ENCODE measurements at regions not wholly inside any gene's neighbourhood (a gene's known extent, or its start where the extent isn't known, plus 50 kb on each side); places are given as distances from the start of the nearest gene placed in this dataset.

- WGBS (ENCODE audit: low lambda C conversion rate, missing lambda C conversion rate) = 50% methylated on average over 1 of the region's 1 CpG
- no peaks in the 10 kb centered on the region for H3K4me1 ChIP-seq (ENCODE audit: insufficient read depth)
- no peaks in the 10 kb centered on the region for H3K9me2 ChIP-seq (replicated peaks; ENCODE audit: insufficient read depth)
- no peak overlapping the region for H3K4me2 ChIP-seq
- no peak for TF ChIP-seq EZH2 (IDR thresholded peaks at IDR 0.05; ENCODE audit: borderline replicate concordance)
- TF ChIP-seq CTCF (IDR thresholded peaks at IDR 0.05; ENCODE audit: poor library complexity) = no peak
- TF ChIP-seq EZH2phosphoT487 (IDR thresholded peaks at IDR 0.05; ENCODE audit: low read depth, severe bottlenecking, unreplicated experiment) = no peak
- no peak for DNase-seq (ENCODE audit: low spot score)
- no peaks in the 10 kb centered on the region for H3K27me3 ChIP-seq
- no peaks in the 10 kb centered on the region for H3K36me3 ChIP-seq (replicated peaks; ENCODE audit: insufficient read depth, low read depth)
- H3K9me3 ChIP-seq (ENCODE audit: low read depth) = no peaks in the 10 kb centered on the region
- H3K4me3 ChIP-seq = no peak overlapping the region
- H2AFZ ChIP-seq = no peak overlapping the region
- no peaks in the 10 kb centered on the region for H3K79me2 ChIP-seq
- H3K27ac ChIP-seq = no peak overlapping the region
- no peaks in the 10 kb centered on the region for H4K20me1 ChIP-seq (ENCODE audit: insufficient read depth, poor library complexity, severe bottlenecking)
Observed at GRCh38 chr13:60893801-60894200, 496.8 kb downstream of the TDRD3 start.

- H3K4me1 ChIP-seq (ENCODE audit: insufficient read depth) = no peaks in the 10 kb centered on the region
- no peaks in the 10 kb centered on the region for H3K27me3 ChIP-seq
- H2AFZ ChIP-seq = no peak overlapping the region
- WGBS (ENCODE audit: low lambda C conversion rate, missing lambda C conversion rate) = 90% methylated on average over 2 of the region's 2 CpGs
- no peak overlapping the region for H3K4me2 ChIP-seq
- no peak overlapping the region for H3K27ac ChIP-seq
- no peak for DNase-seq (ENCODE audit: low spot score)
- no peaks in the 10 kb centered on the region for H3K79me2 ChIP-seq
- no peak for TF ChIP-seq EZH2phosphoT487 (IDR thresholded peaks at IDR 0.05; ENCODE audit: low read depth, severe bottlenecking, unreplicated experiment)
- no peak for TF ChIP-seq CTCF (IDR thresholded peaks at IDR 0.05; ENCODE audit: poor library complexity)
- no peak for TF ChIP-seq EZH2 (IDR thresholded peaks at IDR 0.05; ENCODE audit: borderline replicate concordance)
- H4K20me1 ChIP-seq (ENCODE audit: insufficient read depth, poor library complexity, severe bottlenecking) = no peaks in the 10 kb centered on the region
- H3K9me2 ChIP-seq (replicated peaks; ENCODE audit: insufficient read depth) = no peaks in the 10 kb centered on the region
- no peaks in the 10 kb centered on the region for H3K9me3 ChIP-seq (ENCODE audit: low read depth)
- H3K4me3 ChIP-seq = no peak overlapping the region
- H3K36me3 ChIP-seq (replicated peaks; ENCODE audit: insufficient read depth, low read depth) = no peaks in the 10 kb centered on the region
Observed at GRCh38 chr13:60887711-60888110, 490.7 kb downstream of the TDRD3 start.

GRCh38 chr13:60881507-60881906 lies 484.5 kb downstream of the TDRD3 start:
- WGBS (ENCODE audit: low lambda C conversion rate, missing lambda C conversion rate) = 77% methylated on average over 1 of the region's 1 CpG
- no peaks in the 10 kb centered on the region for H3K4me1 ChIP-seq (ENCODE audit: insufficient read depth)
- no peaks in the 10 kb centered on the region for H3K36me3 ChIP-seq (replicated peaks; ENCODE audit: insufficient read depth, low read depth)
- DNase-seq (ENCODE audit: low spot score) = no peak
- H3K27me3 ChIP-seq = no peaks in the 10 kb centered on the region
- no peak overlapping the region for H3K27ac ChIP-seq
- H3K4me2 ChIP-seq = no peak overlapping the region
- no peaks in the 10 kb centered on the region for H3K79me2 ChIP-seq
- TF ChIP-seq CTCF (IDR thresholded peaks at IDR 0.05; ENCODE audit: poor library complexity) = no peak
- no peak for TF ChIP-seq EZH2phosphoT487 (IDR thresholded peaks at IDR 0.05; ENCODE audit: low read depth, severe bottlenecking, unreplicated experiment)
- TF ChIP-seq EZH2 (IDR thresholded peaks at IDR 0.05; ENCODE audit: borderline replicate concordance) = no peak
- no peaks in the 10 kb centered on the region for H3K9me3 ChIP-seq (ENCODE audit: low read depth)
- H4K20me1 ChIP-seq (ENCODE audit: insufficient read depth, poor library complexity, severe bottlenecking) = no peaks in the 10 kb centered on the region
- H3K4me3 ChIP-seq = no peak overlapping the region
- no peaks in the 10 kb centered on the region for H3K9me2 ChIP-seq (replicated peaks; ENCODE audit: insufficient read depth)
- no peak overlapping the region for H2AFZ ChIP-seq

GRCh38 chr13:60873116-60873515 lies 476.1 kb downstream of the TDRD3 start:
- no peaks in the 10 kb centered on the region for H3K79me2 ChIP-seq
- H3K4me3 ChIP-seq = no peak overlapping the region
- H3K4me2 ChIP-seq = no peak overlapping the region
- WGBS (ENCODE audit: low lambda C conversion rate, missing lambda C conversion rate) = 63% methylated on average over 2 of the region's 2 CpGs
- no peaks in the 10 kb centered on the region for H3K36me3 ChIP-seq (replicated peaks; ENCODE audit: insufficient read depth, low read depth)
- no peak for DNase-seq (ENCODE audit: low spot score)
- H3K27ac ChIP-seq = no peak overlapping the region
- H2AFZ ChIP-seq = no peak overlapping the region
- H4K20me1 ChIP-seq (ENCODE audit: insufficient read depth, poor library complexity, severe bottlenecking) = no peaks in the 10 kb centered on the region
- no peaks in the 10 kb centered on the region for H3K27me3 ChIP-seq
- H3K9me2 ChIP-seq (replicated peaks; ENCODE audit: insufficient read depth) = no peaks in the 10 kb centered on the region
- H3K9me3 ChIP-seq (ENCODE audit: low read depth) = no peaks in the 10 kb centered on the region
- no peak for TF ChIP-seq CTCF (IDR thresholded peaks at IDR 0.05; ENCODE audit: poor library complexity)
- TF ChIP-seq EZH2phosphoT487 (IDR thresholded peaks at IDR 0.05; ENCODE audit: low read depth, severe bottlenecking, unreplicated experiment) = no peak
- no peak for TF ChIP-seq EZH2 (IDR thresholded peaks at IDR 0.05; ENCODE audit: borderline replicate concordance)
- no peaks in the 10 kb centered on the region for H3K4me1 ChIP-seq (ENCODE audit: insufficient read depth)

Data from hepatocyte (in vitro differentiated cells).